Prostate gland (tissue), 2 donors: ENCODE measurements at regions not wholly inside any gene's neighbourhood (a gene's known extent, or its start where the extent isn't known, plus 50 kb on each side); places are given as distances from the start of the nearest gene placed in this dataset.

Source experiments
- DNase-seq: peaks from one replicate; pipeline ENCODE4 v3.0.0-alpha.2; 2019; ENCODE audit warnings: low spot score
- H3K27ac ChIP-seq, 2 donors: fragments of 200-600 bp; sonication (generic); 2 replicates each; pipeline ENCODE4 v1.5.1; 2017 to 2019
- H3K27me3 ChIP-seq: fragments of 200-600 bp; sonication (generic); replicated peaks from 2 replicates; pipeline ENCODE4 v1.5.1; 2019; ENCODE audit not compliant: insufficient read depth
- H3K36me3 ChIP-seq, 2 donors: fragments of 200-600 bp; sonication (generic); 1 replicate in 1 of 2; 2 replicates in 1 of 2; pipeline versions ENCODE4 v1.5.1 to v1.8.1; 2017 to 2019
- H3K4me1 ChIP-seq: fragments of 200-600 bp; sonication (generic); replicated peaks from 2 replicates; pipeline ENCODE4 v1.5.1; 2019
- H3K4me3 ChIP-seq, 2 donors: fragments of 200-600 bp; sonication (generic); 2 replicates each; pipeline ENCODE4 v1.5.1; 2017 to 2019
- H3K9me3 ChIP-seq: fragments of 200-600 bp; sonication (generic); 2 replicates; pipeline ENCODE4 v1.5.1; 2017
- CTCF ChIP-seq, 4 experiments: fragments of 200-600 bp in 2 of 4; fragments of 450-650 bp in 2 of 4; sonication (generic) in 2 of 4; IDR thresholded peaks; 1 replicate in 3 of 4; 2 replicates in 1 of 4; pipeline ENCODE4 v1.5.1; 2016 to 2019; ENCODE audit warnings: antibody characterized with exemption in 4 of 4, mild to moderate bottlenecking in 2 of 4, moderate library complexity in 2 of 4
- POLR2A ChIP-seq: fragments of 450-650 bp; IDR thresholded peaks from one replicate; pipeline ENCODE4 v1.6.1; 2016; ENCODE audit warnings: antibody characterized with exemption, mild to moderate bottlenecking
- POLR2AphosphoS5 ChIP-seq: sonication (generic); formaldehyde crosslinking; IDR thresholded peaks from one replicate; pipeline ENCODE4 v1.6.1; 2017; ENCODE audit warnings: antibody characterized with exemption
- WGBS: methylation state at CpG from one replicate; pipeline ENCODE4 v1.1.5; 2018; 5-methylcytosine and 5-hydroxymethylcytosine counted together
- intact Hi-C: fragments of 100-400 bp; cut with DNase I; formaldehyde crosslinking; loops from one replicate; pipeline ENCODE4 v1.14.2; 2022

DNA sequence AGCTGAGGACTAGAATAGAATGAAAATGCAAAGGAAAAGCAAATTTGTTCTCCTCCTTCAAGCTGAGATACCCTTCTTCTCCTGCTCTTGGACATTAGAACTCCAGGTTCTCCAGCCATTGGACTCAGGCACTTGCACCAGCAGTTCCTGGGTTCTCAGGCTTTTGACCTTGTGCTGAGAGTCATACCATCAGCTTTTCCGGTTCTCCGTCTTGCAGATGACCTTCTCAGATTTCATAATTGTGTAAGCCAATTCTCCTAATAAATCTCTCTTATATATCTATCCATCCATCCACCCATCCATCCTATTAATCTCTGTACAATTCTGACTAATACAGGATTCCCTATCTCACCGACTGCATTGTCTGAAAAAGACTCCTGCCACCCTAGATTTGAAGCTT is 108.3 kb downstream of the AHR start:
- DNase-seq: no peak
- H3K27me3 ChIP-seq: no peaks in the 10 kb centered on the region
- H3K4me1 ChIP-seq: no peaks in the 10 kb centered on the region
- H3K9me3 ChIP-seq: no peaks in the 10 kb centered on the region
- H3K4me3 ChIP-seq: no peak overlapping the region
- 73% methylated on average over 3 of the region's 3 CpGs for WGBS
- intact Hi-C loops: no loop called here
- H3K36me3 ChIP-seq: no peaks in the 10 kb centered on the region
- H3K27ac ChIP-seq: no peak overlapping the region
- TF ChIP-seq POLR2AphosphoS5: no peak
- TF ChIP-seq CTCF (IDR thresholded peaks at IDR 0.05): no peak
- TF ChIP-seq POLR2A: no peak

- no peak for TF ChIP-seq POLR2AphosphoS5
- TF ChIP-seq POLR2A: no peak
- TF ChIP-seq CTCF (IDR thresholded peaks at IDR 0.05): no peak
- Histone ChIP-seq H3K4me1 (no peaks in the 10 kb centered on the region), H3K4me3 (no peak overlapping the region), H3K36me3 (no peaks in the 10 kb centered on the region), H3K27me3 (no peaks in the 10 kb centered on the region), H3K27ac (no peak overlapping the region), H3K9me3 (no peaks in the 10 kb centered on the region)
- intact Hi-C loops: no loop called here
- no peak for DNase-seq
These were observed 108.8 kb downstream of the AHR start for GRCh38 chr7:17407229-17407628.

DNA sequence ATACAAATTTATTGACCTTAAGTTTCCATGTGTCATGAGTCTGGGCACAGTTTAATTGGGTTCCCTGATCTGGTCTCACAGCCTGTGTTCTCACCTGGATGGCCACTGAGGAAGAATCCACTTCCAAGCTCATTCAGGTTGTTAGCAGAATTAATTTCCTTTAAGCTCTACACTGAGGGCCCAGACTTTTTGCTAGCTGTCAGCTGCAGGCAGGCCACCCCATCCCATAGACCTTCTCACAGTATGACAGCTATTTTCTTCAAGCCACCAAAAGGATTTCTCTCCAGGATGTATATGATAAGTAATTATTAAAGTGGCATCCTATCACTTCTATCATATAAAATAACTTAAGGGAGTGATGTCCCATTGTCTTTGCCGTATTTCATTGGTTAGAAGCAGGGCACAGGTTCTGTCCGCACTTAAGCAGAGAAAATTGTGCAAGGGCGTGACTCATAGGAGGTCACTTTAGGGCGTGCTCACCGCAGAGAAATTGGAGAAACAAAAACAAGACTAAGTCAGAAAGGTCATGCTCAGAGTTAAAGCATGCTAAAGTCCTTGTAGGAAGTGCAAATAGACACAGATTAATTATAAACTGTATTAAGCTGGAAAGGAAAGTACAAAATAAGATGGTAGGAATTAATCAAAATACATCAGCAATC is 109.9 kb downstream of the AHR start:
- no peak overlapping the region for H3K27ac ChIP-seq
- no peak for DNase-seq
- 83% methylated on average over 5 of the region's 5 CpGs for WGBS
- no peaks in the 10 kb centered on the region for H3K9me3 ChIP-seq
- H3K4me1 ChIP-seq: no peaks in the 10 kb centered on the region
- no peaks in the 10 kb centered on the region for H3K27me3 ChIP-seq
- no peak overlapping the region for H3K4me3 ChIP-seq
- no peaks in the 10 kb centered on the region for H3K36me3 ChIP-seq
- TF ChIP-seq POLR2AphosphoS5 (no peak), POLR2A (no peak), CTCF (IDR thresholded peaks at IDR 0.05) (no peak)
- intact Hi-C loops: no loop called here

DNA sequence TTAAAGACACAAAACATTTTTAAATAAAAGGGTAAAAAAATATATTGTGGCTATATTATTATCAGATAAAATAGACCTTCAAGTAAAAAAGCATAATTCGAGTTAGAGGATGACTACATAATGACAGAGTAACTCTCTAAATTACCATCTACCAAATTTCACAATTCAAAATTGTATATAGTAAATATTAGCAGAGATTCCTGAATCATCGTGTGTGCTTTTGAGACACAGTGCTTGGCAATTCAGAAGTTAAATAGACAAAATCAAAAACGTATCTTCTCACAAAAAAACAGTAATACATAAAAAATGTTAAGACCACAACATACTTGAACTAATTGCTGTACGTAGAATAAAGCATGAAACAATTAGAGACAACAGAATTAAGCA is 110.4 kb downstream of the AHR start:
- no peaks in the 10 kb centered on the region for H3K36me3 ChIP-seq

More for the DNA sequence above, 110.4 kb downstream of the AHR start:
- Histone ChIP-seq H3K4me3 (no peak overlapping the region), H3K9me3 (no peaks in the 10 kb centered on the region), H3K4me1 (no peaks in the 10 kb centered on the region), H3K27me3 (no peaks in the 10 kb centered on the region), H3K27ac (no peak overlapping the region)
- TF ChIP-seq CTCF (IDR thresholded peaks at IDR 0.05) (no peak), POLR2A (no peak), POLR2AphosphoS5 (no peak)
- intact Hi-C loops: no loop called here
- DNase-seq: no peak
- WGBS: 90% methylated on average over 4 of the region's 4 CpGs
